NCI-H82 treated with DMSO at 0.1 percent for 48 hours (cell line): ENCODE measurements at regions not wholly inside any gene's neighbourhood (a gene's known extent, or its start where the extent isn't known, plus 50 kb on each side); places are given as distances from the start of the nearest gene placed in this dataset.
"Not testable (repeated sequence)": the region's sequence is repeated elsewhere in the genome, so short reads cannot be mapped to it uniquely, and the experiment has no call there.

Experiments
- DNase-seq: peaks from one replicate; lab custom pipeline; 2025; ENCODE audit not compliant: unreplicated experiment; lab: John Stamatoyannopoulos, UW

DNA sequence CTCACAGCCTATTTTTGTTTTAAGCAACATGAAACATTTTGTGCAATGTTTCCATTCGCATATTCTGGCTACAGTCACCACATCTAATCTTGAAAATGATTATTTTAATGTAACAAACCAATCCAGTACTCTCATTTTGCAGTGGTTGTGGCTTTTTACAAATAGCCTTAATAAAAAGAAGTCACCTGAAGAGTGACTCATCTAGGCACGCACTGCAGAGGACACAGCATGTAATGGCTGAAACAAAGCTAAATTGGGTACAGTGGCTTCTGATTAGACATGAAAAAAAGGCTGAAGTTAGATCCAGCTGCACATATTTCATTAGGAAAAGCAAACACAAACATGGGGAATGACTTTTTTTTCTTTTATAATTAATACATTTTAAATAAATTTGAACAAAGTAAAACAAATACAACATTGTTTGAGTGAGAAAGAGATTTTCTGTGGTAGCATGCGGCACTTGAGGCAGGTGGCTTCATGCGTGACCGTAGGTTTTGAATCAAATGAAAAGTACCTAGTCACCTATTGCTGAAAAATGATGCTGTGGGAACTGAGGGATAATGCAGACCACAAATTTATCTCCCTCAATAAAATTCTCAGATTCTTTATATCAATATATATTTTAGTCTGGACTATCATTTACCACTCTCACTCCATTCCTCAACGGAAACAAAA lies 240.8 kb upstream of the DDX53 start:
- DNase-seq, result no peak

DNA sequence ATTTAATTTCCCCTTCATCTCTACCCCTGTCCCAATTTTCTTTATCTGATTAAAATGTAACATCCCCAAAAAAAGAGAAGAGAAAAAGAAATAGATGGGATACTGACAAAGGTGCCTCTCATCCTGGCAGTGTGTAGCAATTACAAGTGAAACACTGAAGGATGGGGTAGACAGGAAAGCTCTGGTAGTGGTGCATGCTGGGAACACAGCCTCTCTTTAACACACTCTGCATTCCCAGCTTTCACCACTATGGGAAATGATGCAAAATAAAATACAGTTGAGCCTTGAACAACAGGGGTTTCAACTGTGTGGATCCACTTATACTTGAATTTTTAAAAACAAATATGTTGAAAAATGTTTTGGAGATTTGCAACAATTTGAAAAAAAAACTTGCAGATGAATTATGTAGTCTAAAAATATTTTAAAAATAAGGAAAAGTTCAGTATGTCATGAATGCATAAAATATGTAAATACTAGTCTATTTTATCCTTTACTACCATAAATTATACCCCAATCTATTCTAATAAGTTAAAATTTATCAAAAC lies 239.2 kb upstream of the DDX53 start:
- no peak for DNase-seq

DNA sequence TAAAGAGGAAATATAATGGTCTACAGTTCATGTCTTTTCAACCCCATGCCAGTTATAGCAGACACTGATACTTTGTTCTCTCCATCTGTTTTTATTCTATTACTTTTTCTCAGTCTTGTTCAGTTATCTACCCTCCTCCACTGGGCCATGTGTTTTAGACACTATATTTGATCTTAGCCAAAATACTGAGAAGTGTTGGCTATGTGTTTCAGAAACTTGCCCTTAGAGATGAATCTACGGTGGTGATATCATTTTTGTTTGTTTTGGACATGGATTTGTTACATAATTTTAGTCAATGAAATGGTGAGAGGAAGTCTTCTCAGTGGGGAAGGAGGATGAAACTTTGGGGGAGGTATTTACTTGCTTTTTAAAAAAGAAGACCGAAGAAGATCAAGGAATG lies 211.5 kb upstream of the DDX53 start:
- no peak for DNase-seq

DNA sequence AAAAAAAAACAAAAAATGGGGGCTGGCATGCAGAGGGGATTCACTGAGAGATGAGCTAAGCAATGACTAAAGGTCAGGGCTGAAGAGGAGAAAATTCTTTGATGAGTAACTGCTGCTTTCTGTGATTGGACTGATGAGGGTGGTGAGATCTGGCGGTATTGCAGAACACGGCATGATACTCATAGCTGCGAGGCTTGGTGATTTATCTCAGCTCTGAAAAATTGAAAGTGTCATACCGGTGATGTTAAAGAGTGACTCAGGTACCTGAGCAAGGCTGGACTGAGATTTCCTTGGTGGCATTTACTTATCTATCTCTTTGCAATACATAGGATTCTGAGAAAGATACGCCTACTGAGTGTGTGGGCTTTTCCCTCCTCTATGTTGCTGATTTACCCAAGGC lies 204.1 kb upstream of the DDX53 start:
- DNase-seq, result no peak

DNA sequence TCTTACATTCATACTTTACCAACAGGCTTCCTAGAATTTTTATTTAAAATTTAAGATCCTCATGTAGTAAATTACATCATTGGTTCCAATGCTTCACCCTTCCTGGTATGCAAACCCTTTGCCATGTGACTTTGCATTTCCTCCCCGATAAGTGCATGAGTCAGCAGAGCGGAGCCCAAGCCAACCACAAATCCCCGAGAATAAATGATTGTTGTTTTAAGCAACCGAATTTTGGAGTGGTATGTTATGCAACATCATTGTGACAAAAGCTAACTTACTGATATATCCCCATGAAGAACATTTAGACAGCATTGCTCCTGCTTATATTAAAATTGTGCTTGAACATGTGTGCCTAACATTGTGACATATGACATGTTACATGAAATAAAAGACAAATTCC lies 199.4 kb upstream of the DDX53 start:
- DNase-seq, result no peak

DNA sequence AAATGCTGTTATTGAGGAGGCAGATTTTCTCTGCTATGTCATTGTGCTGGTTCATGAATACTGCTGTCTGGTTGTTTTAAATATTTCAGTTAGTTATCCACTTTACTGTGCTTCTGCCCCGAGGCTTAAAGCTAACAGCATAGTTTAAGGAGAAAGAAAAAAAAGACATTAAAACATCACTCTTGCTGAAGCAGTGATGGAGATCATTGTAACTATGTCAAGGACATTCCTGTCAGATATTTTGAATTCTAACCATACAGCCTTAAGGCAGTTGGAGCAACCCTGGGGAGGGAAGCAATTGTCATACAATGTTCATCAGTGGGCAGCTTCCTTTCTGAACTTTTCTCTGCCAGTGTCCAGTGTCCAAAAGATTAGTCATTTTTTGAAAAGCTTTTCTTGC lies 199.0 kb upstream of the DDX53 start:
- DNase-seq, result no peak

DNA sequence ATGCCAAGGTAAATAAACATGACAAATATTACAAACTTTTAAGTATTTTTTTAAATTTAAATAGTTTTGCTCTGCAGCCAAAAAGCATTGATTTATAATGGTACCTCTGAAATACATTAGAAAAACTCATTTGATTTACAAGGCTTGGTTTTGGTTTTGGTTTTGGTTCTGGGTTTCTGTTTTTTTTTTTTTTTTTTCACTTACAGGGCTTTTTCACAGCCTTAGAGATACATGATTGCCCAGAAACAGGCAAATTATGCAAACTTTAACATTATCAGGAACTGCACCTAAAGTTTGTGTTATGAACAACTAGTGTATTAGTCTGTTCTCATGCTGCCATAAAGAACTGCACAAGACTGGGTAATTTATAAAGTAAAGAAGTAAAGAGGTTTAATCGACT lies 196.4 kb upstream of the DDX53 start:
- DNase-seq, result no peak

DNA sequence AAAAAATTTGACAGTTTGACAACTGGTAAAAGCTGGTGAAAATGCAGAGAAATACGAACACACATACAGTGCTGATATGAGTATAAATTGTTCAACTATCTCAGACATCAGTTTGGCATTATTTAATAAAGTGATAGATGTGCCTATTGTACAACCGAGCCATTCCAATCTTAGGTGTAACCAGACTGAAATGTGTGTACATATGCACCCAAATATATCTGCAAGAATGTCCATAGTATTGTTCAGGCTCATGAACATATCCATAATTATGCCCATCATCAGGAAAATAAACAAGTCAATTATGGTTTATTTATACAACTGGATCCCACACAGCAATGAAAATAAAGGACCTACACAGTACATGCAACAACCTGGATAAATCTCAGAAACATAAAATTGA lies 188.9 kb upstream of the DDX53 start:
- DNase-seq, result no peak

DNA sequence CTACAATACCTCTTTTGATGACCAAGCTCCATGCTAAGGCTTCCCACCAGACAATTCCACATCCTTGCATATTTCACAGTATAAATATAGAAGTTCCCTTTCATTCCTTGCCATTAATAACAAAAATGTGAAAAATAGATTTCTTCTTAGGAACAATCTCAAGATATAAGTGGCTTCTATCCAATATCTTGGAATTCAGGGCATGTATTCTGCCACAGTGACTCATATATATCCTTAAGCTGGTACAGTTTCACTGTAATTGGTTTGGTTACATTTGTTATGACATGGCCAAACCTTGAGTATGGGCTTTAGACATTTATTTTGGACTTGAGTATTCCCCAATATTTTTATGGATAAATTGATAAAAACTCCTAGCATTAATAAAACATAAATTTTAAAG lies 181.7 kb upstream of the DDX53 start:
- no peak for DNase-seq

DNA sequence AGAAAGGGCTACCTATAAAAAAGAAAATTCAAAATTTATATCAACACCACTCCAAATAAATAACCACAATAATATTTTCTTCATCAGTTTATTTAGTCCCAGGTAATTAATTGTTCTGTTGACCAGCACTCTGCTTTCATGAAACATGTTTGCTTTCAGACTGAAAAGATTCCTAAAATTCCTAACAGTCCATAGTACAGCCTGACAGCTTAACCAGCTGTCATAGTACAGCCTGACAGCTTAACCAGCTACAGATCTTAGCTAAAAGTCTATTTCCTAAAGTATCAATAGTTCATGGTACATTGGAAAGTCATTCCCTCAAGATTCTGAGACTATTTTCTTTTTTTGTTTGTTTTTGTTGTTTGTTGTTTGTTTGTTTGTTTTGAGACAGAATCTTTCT lies 144.1 kb upstream of the DDX53 start:
- DNase-seq, result no peak

DNA sequence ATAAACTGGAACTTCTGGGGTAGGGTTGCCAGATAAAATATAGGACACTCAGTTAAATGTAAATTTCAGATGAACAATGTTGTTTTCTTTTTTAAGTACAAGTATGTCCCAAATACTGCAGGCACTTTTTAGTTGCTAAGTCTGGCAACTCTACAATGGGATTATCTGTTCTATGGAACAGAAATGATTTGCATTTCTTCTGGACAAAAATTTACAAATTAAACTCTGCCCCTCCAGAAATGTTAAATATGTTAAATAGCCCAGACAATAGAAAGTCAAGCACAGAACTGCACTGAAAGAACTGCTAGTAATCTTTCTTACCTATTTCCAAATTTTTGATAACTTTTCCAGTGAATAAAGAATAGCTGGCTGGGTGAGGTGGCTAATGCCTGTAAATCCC lies 140.1 kb upstream of the DDX53 start:
- DNase-seq, result no peak

DNA sequence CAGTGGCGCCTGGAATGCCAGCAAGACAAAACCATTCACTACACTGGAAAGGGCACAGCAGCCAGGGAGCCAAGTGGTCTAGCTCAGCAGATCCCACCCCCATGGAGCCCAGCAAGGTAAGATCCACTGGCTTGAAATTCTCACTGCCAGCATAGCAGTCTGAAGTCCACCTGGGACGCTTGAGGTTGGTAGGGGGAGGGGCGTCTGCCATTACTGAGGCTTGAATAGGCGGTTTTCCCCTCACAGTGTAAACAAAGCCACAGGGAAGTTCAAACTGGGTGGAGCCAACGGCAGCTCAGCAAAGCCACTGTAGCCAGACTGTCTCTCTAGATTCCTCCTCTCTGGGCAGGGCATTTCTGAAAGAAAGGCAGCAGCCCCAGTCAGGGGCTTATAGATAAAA lies 133.0 kb upstream of the DDX53 start:
- not testable (repeated sequence) for DNase-seq

DNA sequence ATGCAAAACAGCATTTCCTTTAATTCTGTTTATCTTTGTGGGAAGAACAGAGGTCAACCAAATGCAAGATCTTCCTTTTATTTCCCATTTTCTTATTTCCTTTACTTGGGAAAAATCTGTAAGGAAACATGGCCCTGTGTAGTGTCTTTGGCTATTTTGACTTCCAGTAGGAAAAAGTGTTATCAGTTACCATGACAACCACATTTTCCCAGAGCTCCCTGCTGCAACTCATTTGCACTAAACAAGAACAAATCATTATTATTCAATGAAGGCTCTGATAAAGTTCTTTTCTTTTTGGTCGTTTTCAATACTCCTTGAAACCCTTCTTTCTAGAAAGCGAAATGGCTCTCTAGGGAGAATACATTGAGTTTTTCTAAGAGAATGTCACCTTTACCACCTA lies 117.2 kb upstream of the DDX53 start:
- DNase-seq, result no peak

DNA sequence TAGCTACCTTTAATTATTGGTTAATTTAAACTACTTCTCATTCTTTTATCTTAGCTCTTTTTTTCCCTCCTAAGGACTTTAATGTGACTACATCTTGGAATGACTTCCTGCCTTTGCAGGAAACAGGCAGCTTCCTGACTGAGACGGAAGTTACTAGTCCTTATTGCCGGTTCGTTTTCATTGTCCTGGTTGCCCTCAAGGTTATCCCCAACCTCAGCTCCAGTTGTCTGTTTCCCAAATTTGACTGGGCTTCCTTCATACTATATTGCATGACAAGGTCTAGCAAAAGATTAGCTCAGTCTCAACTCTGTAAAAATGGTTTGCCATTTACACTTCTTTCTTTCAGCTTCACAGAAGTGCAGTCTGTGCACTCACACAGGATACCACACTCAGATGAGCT lies 109.9 kb upstream of the DDX53 start:
- DNase-seq, result no peak

DNA sequence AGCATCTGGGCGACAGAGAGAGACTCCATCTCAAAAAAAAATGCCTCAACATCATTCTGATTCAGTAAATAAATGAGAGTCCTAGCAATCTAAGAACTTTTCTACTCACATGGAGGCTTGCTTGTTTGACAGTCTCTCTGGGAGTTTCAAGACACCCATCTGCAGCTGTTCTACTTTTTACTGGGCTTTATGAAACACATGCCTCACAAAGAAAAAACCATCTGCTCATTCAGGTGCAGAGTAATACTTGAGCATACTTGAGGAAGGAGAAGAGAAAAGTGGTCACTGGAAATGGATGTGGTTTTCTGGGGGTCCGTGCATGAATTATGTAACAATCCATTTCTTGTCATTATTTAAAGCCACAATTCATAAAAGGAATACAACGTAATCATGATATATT lies 87.1 kb upstream of the DDX53 start:
- DNase-seq, result no peak

DNA sequence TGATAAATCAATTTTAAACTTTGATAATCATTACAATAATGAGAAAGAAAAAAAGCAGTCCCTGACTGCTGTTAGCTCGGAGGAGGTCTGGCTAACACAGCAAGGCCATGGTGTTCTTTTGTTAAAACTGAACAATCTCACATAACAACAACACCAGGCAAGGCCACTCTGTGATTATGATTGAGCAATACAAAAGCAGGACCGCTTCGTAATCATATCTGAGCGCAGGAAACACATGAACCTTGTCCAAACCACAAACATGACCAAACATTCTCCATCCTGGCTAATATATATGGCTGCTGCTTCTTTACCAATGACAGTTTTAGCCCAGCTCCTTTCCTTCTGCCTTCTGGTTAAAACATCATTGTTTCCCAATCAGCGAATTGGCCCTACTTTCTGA lies 76.8 kb upstream of the DDX53 start:
- DNase-seq, result no peak

DNA sequence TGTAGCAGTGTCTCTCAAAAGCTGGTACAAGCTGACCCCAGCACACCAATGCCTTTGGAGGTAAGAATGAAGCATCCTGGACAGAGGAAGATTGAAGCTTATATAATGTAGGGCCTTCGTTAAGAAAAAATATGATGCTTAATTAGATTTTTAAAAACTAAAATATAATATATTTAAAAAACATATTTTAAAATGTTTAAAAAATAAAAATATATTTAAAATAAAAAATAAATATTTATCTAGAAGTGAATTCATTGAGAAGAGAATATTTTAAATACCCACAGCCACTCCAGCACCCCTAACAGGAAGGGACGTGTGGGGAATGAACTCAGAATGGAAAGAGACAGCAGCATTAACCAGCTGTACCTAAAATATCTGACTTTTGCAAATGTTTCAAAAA lies 65.1 kb upstream of the DDX53 start:
- no peak for DNase-seq

DNA sequence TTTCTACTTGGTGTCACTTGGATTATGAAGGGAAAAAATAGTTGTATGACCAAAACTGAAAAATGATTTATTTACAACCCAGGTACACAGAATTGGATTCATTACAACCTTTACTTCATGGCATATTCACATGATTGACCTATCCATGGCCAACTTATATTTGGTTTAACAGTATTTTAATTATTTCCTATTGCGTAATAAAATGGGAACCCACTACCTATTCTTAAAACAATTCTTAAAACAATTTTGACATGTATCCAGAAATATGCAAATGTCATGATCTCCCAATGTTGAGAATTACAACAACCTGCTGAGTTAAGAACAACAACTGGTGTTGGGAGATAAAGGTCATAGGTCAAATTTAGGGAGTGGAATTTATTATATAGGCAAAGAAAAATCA lies 54.8 kb upstream of the DDX53 start:
- DNase-seq, result no peak
